ENCODE measurements at regions not wholly inside any gene's neighbourhood (a gene's known extent, or its start where the extent isn't known, plus 50 kb on each side); places are given as distances from the start of the nearest gene placed in this dataset.

DNA sequence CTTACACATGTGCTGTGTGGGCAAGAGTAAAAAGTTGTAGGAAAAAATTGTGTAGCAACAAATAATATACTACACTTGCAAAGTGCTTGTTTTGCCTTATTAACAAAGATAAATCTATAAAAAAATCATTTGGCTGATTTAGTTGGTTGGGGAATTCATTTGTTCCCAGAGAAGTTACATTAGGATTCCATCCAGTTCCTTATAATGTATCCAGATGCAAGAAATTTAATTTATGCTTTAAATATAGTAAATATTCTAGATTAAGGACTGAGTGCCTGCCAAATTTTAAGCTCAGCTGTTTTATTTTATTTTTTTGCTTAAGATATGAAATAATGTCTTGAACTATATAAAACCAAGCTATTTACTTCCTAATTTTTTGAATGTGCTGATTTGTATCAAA is 1169.9 kb downstream of the NXPH1 start:
- TF ChIP-seq, protein P1, sequence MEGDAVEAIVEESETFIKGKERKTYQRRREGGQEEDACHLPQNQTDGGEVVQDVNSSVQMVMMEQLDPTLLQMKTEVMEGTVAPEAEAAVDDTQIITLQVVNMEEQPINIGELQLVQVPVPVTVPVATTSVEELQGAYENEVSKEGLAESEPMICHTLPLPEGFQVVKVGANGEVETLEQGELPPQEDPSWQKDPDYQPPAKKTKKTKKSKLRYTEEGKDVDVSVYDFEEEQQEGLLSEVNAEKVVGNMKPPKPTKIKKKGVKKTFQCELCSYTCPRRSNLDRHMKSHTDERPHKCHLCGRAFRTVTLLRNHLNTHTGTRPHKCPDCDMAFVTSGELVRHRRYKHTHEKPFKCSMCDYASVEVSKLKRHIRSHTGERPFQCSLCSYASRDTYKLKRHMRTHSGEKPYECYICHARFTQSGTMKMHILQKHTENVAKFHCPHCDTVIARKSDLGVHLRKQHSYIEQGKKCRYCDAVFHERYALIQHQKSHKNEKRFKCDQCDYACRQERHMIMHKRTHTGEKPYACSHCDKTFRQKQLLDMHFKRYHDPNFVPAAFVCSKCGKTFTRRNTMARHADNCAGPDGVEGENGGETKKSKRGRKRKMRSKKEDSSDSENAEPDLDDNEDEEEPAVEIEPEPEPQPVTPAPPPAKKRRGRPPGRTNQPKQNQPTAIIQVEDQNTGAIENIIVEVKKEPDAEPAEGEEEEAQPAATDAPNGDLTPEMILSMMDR (IDR thresholded peaks at IDR 0.05) = no peak
- TF ChIP-seq EP300 (IDR thresholded peaks at IDR 0.05) = no peak
- no peak for TF ChIP-seq POLR2A (IDR thresholded peaks at IDR 0.05)

Measured in upper lobe of left lung (tissue), 4 donors.